Stimulated activated effector memory CD8-positive, alpha-beta T cell treated with anti-CD3 and anti-CD28 coated beads, Interleukin-12 subunit alpha, Interleukin-12 subunit beta, amount 100 ng/mL, for 72 hours (primary cell): ENCODE measurements at regions not wholly inside any gene's neighbourhood (a gene's known extent, or its start where the extent isn't known, plus 50 kb on each side); places are given as distances from the start of the nearest gene placed in this dataset.

ENCODE experiments used
- ATAC-seq: fragments of 150-1000 bp; cut with Tn5 transposase; 2 replicates; pipeline ENCODE4 v1.10.0; 2021
- DNase-seq, 2 donors: peaks; one replicate each; pipeline ENCODE4 v3.0.0; 2021 to 2022; ENCODE audit warnings: low spot score in 2 of 2
- H3K27ac Mint-ChIP-seq: one replicate; pipeline ENCODE4 v1.8.0; 2022; ENCODE audit warnings: mild to moderate bottlenecking, mixed read lengths
- H3K36me3 Mint-ChIP-seq: one replicate; pipeline ENCODE4 v1.8.0; 2022; ENCODE audit warnings: mild to moderate bottlenecking, mixed read lengths
- H3K4me1 Mint-ChIP-seq: one replicate; pipeline ENCODE4 v1.8.0; 2022; ENCODE audit warnings: mixed read lengths
- H3K4me3 Mint-ChIP-seq: one replicate; pipeline ENCODE4 v1.8.0; 2022; ENCODE audit warnings: mild to moderate bottlenecking, mixed read lengths
- H3K9me3 Mint-ChIP-seq: one replicate; pipeline ENCODE4 v1.8.0; 2022; ENCODE audit warnings: mixed read lengths

DNA sequence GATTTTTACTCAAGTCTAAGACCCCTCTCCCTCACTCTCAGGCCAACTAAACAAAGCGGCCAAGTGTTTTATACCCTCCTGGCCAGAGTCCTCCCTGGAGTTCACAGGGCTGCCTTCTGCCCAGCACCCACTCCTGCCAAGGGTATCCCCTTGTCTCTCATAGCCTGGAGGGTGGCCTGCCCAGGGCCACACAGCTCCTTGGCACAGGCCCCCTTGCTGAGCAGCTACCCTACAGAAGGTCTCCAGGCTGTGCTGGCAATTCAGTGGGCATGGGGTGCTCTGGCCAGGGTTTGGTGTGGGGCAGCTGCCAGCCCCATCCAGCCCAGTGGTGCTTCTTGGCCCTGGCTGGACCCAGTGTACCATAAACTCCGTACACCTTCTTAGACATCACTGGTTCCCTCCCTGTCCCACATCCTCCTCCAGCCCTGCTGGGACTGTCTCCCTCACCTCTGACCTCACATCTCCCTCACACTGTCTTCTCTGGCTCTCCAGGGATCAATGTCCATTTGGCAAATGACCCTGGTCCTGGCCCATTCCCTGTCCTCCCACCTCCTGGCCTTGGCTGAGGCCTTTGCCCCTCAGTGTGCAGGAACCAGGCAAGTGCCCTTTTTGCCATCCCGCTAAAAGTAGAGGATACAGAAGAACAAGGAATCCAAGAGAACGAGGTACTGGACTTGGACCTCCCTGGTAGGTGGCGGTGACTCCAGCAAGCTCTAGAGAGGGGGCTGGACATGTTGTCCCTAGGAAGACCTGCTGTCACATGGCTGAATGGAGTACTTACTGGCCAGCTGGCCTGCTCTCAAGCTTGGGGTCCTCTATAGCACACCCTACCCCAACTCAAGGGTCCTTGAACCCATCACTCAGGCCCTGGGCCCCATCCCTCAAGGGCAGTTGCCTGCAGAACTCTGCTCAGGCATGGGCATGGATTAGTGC is 50.0 kb upstream of the TRPM1 start:
- no peak overlapping the region for H3K4me3 Mint-ChIP-seq
- H3K36me3 Mint-ChIP-seq: no peaks in the 10 kb centered on the region
- no peak for DNase-seq
- no peaks in the 10 kb centered on the region for H3K9me3 Mint-ChIP-seq
- ATAC-seq: no peak
- H3K4me1 Mint-ChIP-seq: peaks cover 6% of the 10 kb centered on the region
- H3K27ac Mint-ChIP-seq: no peak overlapping the region

DNA sequence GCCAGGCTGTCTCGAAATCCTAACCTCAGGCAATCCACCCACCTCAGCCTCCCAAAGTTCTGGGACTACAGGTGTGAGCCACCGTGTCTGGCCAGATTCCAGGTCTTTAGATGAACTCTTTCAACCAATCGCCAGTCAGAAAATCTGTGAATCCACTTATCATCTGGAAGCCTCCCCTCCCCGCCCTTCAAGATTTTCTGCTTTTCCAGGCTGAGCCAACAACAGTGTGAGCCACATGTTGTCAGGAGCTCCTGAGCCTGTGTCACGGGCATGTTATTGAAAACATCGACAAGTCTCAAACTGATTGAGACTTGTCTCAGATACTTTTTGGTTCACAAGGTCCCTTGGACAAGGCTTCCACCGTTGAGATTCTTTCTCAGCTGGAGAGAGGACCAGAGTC is 52.0 kb upstream of the TRPM1 start:
- no peak overlapping the region for H3K4me3 Mint-ChIP-seq
- no peaks in the 10 kb centered on the region for H3K9me3 Mint-ChIP-seq
- no peaks in the 10 kb centered on the region for H3K36me3 Mint-ChIP-seq
- peaks cover 5% of the 10 kb centered on the region for H3K4me1 Mint-ChIP-seq
- DNase-seq (no peak), ATAC-seq (no peak)
- no peak overlapping the region for H3K27ac Mint-ChIP-seq

DNA sequence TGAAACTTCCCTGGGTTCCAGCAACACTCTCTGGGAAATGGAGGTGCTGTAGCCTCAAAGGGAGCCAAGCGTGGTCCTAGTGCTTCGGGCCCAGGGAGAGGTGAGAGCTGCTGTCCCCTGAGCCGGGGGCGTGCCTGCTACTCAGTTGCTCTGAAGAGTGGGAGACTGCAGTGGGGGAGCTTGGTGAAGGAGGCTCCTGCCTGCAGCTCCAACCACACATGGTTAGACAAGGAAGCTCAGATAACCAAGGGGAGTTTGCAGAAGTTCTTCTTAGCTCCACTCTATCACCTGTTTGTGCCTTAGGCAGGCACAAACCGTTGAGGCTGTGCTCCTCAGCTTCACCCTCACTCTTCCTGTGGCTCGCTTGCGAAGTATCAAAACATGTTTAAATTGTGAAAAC is 53.6 kb upstream of the TRPM1 start:
- DNase-seq (no peak), ATAC-seq (no peak)
- Mint-ChIP-seq H3K36me3 (no peaks in the 10 kb centered on the region), H3K4me3 (no peak overlapping the region), H3K9me3 (no peaks in the 10 kb centered on the region), H3K4me1 (no peaks in the 10 kb centered on the region), H3K27ac (no peak overlapping the region)

DNA sequence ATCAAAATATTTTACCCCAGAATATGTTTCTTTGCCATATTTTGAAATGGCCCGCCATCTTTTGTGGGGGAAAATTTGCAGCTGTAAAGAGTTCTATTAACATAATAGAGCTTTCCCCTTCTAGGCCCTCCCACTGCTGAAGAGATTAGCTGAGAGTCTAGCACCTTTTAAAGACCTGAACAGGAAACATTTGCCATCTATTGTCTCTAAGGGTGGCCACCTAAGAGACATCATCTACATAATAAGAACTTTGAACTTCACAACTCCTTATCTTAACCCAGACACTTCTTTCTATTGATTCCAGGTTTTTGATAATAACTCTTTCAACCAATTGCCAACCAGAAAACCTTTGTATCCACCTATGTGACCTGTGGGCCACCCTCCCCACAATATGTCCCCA is 54.7 kb upstream of the TRPM1 start:
- no peaks in the 10 kb centered on the region for H3K9me3 Mint-ChIP-seq
- no peaks in the 10 kb centered on the region for H3K36me3 Mint-ChIP-seq
- H3K4me1 Mint-ChIP-seq: no peaks in the 10 kb centered on the region
- H3K4me3 Mint-ChIP-seq: no peak overlapping the region
- H3K27ac Mint-ChIP-seq: no peak overlapping the region
- no peak for ATAC-seq
- DNase-seq: no peak

DNA sequence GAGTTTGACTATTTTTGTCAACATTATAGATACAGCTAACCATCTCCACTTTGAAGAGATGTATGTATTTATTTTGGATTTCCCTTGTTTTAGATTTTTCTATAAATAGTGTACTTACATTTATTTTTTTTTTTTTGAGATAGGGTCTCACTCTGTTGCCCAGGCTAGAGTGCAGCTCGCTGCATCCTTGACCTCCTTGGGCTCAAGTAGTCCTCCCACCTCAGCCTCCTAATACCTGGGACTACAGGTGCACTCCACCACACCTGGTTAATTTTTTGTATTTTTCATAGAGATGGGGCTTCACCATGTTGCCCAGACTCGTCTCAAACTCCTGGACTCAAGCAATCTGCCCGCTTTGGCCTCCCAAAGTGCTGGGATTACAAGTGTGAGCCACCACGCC is 55.3 kb upstream of the TRPM1 start:
- no peaks in the 10 kb centered on the region for H3K36me3 Mint-ChIP-seq
- DNase-seq (no peak), ATAC-seq (no peak)
- H3K27ac Mint-ChIP-seq: no peak overlapping the region
- H3K4me1 Mint-ChIP-seq: no peaks in the 10 kb centered on the region
- no peak overlapping the region for H3K4me3 Mint-ChIP-seq
- H3K9me3 Mint-ChIP-seq: no peaks in the 10 kb centered on the region

DNA sequence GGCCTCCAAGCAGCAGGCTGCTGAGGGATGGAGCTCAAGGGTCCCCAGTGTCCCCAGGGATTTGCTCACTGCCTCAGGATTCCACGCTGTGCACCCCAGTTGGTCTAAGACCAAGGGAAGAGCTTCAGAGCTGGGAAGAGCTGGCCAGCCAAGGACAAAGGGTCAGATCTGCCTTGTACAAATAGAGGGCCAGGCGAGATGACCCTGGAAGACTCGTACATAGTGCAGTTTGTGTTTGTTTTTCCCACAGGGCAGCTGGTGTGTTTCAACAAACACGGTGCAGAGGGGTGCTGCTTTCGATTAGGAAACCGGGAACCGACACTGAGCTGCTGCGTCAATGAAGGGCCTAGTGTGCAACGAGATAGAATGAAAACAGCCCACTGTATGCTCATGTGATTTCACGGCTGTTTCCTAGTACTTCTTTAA is 56.1 kb upstream of the TRPM1 start:
- H3K4me3 Mint-ChIP-seq: no peak overlapping the region
- ATAC-seq (no peak), DNase-seq (no peak)
- no peak overlapping the region for H3K27ac Mint-ChIP-seq
- H3K9me3 Mint-ChIP-seq: no peaks in the 10 kb centered on the region
- no peaks in the 10 kb centered on the region for H3K4me1 Mint-ChIP-seq
- no peaks in the 10 kb centered on the region for H3K36me3 Mint-ChIP-seq

DNA sequence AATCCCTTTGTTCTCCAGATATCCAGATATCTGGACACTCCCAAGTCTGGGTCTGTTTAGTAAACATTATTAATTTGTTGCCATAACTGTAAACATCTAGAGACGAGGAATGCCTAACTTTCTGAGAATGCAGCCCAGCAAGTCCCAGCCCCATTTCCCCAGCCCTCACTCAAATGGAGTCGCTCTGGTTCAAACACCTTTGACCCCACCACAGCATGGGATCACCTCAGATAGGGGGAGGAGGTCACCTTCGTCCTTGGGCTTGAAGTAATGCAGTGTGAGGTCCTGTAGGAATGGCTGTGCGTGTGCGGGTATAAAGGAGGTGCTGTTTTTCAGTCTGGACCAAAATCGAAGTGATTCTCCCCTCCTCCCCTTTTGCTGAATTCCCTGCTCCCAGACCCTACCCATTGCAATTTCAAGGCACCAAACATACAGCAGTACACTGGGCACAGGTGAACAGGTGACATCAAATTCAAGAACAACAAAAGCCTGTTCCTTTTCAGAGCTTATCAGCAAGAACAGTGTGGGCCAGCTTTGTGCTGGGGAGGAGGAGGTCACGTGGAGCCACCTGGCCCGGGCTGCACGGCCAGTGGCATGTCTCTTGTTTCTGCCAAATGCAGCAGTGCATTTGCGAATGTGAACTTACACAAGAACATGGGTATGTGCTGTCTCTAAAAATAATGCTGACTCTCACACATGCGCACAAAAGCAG is 57.5 kb upstream of the TRPM1 start:
- no peak for DNase-seq
- Mint-ChIP-seq H3K4me3 (no peak overlapping the region), H3K36me3 (no peaks in the 10 kb centered on the region), H3K9me3 (no peaks in the 10 kb centered on the region), H3K4me1 (no peaks in the 10 kb centered on the region), H3K27ac (no peak overlapping the region)
- no peak for ATAC-seq

DNA sequence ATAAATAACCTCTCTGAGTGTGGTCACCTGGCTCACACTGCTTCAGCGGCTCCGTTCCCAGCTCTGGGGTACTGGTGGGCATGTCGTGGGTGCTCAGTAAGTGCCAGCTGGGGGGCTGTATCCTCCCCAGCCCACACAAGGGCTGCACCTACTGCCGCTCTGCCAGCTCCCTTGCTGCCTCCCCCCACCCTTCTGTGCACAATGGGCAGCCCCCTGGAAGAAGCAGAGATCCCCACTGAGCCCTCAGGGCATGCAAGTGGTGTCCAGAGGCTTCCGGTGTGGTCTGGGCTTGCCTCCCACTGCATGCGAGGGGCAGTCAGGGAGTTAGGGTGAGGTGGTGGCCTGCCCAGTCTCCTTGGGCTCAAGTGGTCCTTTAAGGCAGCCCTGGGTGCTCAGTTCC is 58.3 kb upstream of the TRPM1 start:
- Mint-ChIP-seq H3K27ac (no peak overlapping the region), H3K36me3 (no peaks in the 10 kb centered on the region), H3K4me3 (no peak overlapping the region), H3K4me1 (peaks cover 6% of the 10 kb centered on the region), H3K9me3 (no peaks in the 10 kb centered on the region)
- DNase-seq: no peak
- ATAC-seq: no peak

DNA sequence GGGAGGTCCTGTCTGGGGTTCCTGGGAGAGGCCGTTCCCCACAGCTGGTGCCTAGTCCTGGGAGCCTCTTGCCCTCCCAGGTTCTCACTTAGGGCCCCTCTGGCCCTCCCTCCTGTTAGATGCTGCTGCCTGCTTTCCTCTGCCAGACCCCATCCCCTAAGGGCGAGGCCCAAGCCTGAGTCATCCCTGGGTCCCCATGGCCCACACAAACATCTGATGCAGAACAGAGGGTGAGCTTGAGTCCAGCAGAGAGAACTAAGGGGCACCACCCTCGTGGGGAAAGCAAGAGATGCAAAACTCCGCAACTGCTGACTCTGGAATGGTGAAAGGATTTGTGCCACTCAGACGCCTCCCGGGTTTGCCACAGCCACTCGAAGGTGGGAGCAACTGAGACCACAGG is 58.8 kb upstream of the TRPM1 start:
- Mint-ChIP-seq H3K9me3 (no peaks in the 10 kb centered on the region), H3K36me3 (no peaks in the 10 kb centered on the region), H3K27ac (no peak overlapping the region), H3K4me3 (no peak overlapping the region), H3K4me1 (peaks cover 6% of the 10 kb centered on the region)
- ATAC-seq (no peak), DNase-seq (no peak)

DNA sequence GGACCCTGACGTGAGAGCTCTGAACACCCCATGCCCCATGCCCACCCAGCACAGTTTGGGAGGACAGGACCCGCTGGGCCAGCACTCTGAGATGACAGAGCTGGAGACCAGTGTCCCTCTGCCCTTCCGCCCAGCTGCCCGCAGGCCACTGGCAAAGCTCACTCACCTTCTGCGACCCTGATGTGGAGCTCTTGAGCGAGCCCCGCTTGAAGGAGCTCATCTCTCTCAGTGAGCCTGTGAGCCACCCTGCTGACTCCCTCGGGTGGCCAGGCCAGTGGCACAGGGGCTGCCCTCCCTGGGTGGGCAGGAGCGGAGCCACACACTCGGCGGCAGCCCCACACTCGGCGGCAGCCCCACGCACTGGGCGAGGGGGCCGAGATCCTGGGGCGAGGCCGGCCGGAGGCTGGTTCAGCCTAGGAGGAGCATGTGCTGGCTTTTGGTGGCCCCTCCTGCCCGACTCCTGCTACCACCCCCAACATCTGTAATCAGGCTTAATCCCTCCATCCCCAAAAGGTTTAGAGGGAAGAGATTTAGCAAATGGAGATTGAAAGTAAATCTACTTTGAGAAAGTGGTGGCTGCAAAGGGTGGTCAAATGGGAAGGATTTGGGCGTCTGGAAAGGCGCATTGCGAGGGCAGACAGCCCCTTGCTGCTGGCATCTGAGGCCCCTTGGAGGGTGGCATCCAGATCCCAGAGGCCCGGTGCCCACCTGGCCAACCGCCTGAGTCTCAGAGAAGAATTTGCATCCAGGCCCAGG is 59.4 kb upstream of the TRPM1 start:
- no peak for DNase-seq
- Mint-ChIP-seq H3K36me3 (no peaks in the 10 kb centered on the region), H3K9me3 (no peaks in the 10 kb centered on the region), H3K4me1 (peaks cover 6% of the 10 kb centered on the region), H3K4me3 (no peak overlapping the region), H3K27ac (no peak overlapping the region)
- ATAC-seq: peak; percentile 9

DNA sequence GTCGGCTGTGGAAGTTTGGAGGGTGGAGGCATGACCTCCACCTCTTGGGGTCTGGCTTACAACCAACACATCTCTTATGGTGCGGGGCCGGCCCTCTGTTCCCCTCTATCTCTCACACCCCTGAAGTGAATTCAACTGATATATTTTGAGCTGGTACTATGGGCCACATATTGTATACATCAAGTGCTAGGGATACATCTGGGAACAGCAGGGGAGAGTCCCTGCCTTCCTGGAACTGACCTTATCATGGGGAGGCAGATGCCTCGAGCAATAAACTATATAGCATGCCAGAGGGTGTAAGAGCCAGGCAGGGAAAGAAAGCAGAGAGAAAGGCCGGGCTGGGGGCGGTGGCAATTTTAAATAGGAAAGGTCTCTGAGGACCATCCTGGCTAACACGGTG is 60.4 kb upstream of the TRPM1 start:
- ATAC-seq (no peak), DNase-seq (no peak)
- H3K4me1 Mint-ChIP-seq: peaks cover 6% of the 10 kb centered on the region
- no peaks in the 10 kb centered on the region for H3K36me3 Mint-ChIP-seq
- no peaks in the 10 kb centered on the region for H3K9me3 Mint-ChIP-seq
- H3K4me3 Mint-ChIP-seq: no peak overlapping the region
- H3K27ac Mint-ChIP-seq: no peak overlapping the region

DNA sequence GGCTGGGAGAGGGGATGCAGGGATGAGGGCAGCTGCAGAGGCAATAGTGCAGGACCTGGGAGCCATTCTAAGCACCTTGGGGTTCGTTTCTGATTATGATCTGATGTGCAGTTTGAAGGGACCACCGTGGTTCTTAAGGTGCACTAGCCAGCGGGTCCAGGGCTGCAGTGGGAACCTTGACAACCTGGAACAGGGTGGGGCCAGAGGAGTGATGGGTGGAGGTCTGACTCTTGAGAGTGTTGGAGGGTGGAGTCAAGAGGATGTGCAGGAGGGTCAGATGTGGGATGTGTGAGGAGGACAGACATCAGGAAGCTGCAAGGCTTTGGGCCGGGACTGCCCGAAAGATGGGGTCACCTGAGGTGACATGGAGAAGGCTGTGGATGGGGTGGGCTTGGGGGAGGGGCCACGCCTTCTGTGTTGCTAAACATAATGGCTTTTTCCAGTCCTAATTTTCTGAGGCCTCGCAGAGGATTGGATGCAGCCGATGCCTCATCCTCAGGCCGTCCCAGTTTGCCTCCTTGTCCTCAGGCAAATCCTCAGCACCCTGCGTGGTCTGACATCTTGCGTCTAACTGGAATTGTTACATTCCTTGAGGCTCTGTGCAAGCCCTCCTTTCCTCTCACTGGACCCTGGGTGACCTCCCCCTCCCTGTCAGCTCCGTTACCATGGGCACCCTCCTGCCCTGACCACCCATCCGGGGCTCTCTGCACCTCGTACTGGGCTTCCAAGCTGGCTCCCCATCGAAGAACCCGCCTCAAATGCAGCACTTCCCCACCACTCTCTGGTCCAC is 61.4 kb upstream of the TRPM1 start:
- Mint-ChIP-seq H3K36me3 (no peaks in the 10 kb centered on the region), H3K4me3 (no peak overlapping the region), H3K27ac (no peak overlapping the region), H3K4me1 (peaks cover 14% of the 10 kb centered on the region), H3K9me3 (no peaks in the 10 kb centered on the region)
- ATAC-seq (no peak), DNase-seq (no peak)

DNA sequence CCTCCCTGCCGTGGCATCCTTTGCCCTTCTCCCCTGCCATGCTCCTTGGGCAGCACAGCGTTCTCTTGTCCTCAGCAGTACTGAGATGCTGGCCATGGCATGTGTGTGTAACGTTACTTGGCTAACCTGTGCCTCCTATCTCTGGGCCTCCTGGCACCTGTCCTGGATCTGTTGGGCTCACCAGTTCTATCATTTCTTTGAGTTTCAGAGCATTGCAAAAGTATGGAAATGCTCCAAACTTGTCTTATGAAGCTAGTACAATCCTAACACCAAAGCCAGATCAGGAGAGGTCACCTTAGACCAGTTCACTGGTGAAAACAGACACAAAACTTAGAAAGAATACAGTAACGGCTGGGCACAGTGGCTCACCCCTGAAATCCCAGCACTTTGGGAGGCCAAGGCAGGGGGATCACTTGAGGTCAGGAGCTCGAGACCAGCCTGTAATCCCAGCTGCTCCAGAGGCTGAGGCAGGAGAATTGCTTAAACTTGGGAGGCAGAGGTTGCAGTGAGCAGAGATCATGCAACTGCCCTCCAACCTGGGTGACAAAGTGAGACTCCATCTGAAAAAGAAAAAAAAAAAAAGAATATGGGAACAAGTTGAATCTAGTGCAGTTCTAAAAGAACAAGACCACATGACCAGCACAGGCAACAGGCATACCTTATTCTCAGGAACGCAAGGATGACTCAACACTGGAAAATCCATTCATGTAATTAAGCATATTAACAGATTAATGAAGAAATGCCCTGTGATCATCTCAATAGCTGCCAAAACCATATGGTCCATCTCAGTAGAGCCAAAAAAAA is 62.4 kb upstream of the TRPM1 start:
- ATAC-seq: no peak
- no peak overlapping the region for H3K27ac Mint-ChIP-seq
- H3K9me3 Mint-ChIP-seq: no peaks in the 10 kb centered on the region
- no peaks in the 10 kb centered on the region for H3K36me3 Mint-ChIP-seq
- peaks cover 25% of the 10 kb centered on the region for H3K4me1 Mint-ChIP-seq
- H3K4me3 Mint-ChIP-seq: no peak overlapping the region
- peak in 1 of 2 donors; percentile 25 for DNase-seq

DNA sequence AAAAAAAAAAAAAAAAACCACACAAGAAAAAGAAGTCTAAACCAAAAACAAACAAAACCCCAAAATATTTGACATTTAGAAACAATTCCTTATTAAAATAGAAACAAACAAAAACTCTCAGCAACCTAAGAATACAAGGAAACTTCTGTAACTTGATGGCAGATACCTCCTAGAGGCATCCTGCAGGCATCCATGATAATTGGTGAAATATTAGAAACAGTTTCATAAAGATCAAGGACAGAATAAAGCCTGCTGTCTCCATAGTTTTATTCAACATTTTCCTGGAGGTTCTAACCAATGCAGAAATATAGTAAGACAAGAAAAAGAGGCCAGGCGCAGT is 63.0 kb upstream of the TRPM1 start:
- Mint-ChIP-seq H3K27ac (no peak overlapping the region), H3K36me3 (no peaks in the 10 kb centered on the region), H3K9me3 (no peaks in the 10 kb centered on the region), H3K4me3 (no peak overlapping the region), H3K4me1 (peaks cover 25% of the 10 kb centered on the region)
- ATAC-seq (no peak), DNase-seq (no peak)
